Upper lobe of left lung (tissue), 6 donors: ENCODE measurements at regions not wholly inside any gene's neighbourhood (a gene's known extent, or its start where the extent isn't known, plus 50 kb on each side); places are given as distances from the start of the nearest gene placed in this dataset.

ENCODE experiments used
- ATAC-seq, 2 donors: fragments of 200-7000 bp; cut with Tn5 transposase; one replicate each; pipeline ENCODE4 v1.9.1; 2022; ENCODE audit warnings: mild to moderate bottlenecking in 2 of 2, moderate library complexity in 2 of 2; ENCODE audit not compliant: low FRiP score in 2 of 2
- DNase-seq, 2 donors: peaks; one replicate each; pipeline ENCODE4 v3.0.0-alpha.2; 2019 to 2020
- H3K27ac ChIP-seq, 4 donors: fragments of 200-600 bp; sonication (generic); one replicate each; pipeline ENCODE4 v1.5.1; 2016 to 2019
- H3K27me3 ChIP-seq, 4 donors: fragments of 200-600 bp; sonication (generic); one replicate each; pipeline ENCODE4 v1.5.1; 2017 to 2019
- H3K36me3 ChIP-seq, 4 donors: fragments of 200-600 bp; sonication (generic); one replicate each; pipeline ENCODE4 v1.5.1; 2016 to 2019
- H3K4me1 ChIP-seq, 4 donors: fragments of 200-600 bp; sonication (generic); one replicate each; pipeline ENCODE4 v1.5.1; 2018 to 2019
- H3K4me3 ChIP-seq, 4 donors: fragments of 200-600 bp; sonication (generic); one replicate each; pipeline ENCODE4 v1.5.1; 2017 to 2019; ENCODE audit warnings: mild to moderate bottlenecking in 2 of 4, moderate library complexity in 1 of 4
- H3K9me3 ChIP-seq, 4 donors: fragments of 200-600 bp; sonication (generic); one replicate each; pipeline ENCODE4 v1.5.1; 2018 to 2019
- EP300 ChIP-seq, 4 donors: sonication (generic); formaldehyde crosslinking; IDR thresholded peaks; one replicate each; pipeline ENCODE4 v1.5.1; 2017; ENCODE audit warnings: antibody characterized with exemption in 4 of 4, control low read depth in 2 of 4
- POLR2A ChIP-seq, 4 donors: fragments of 450-650 bp; IDR thresholded peaks; one replicate each; pipeline ENCODE4 v1.5.1; 2016 to 2017; ENCODE audit warnings: antibody characterized with exemption in 4 of 4, mild to moderate bottlenecking in 2 of 4
- POLR2AphosphoS5 ChIP-seq, 2 donors: sonication (generic); formaldehyde crosslinking; IDR thresholded peaks; one replicate each; pipeline ENCODE4 v1.5.1; 2017; ENCODE audit warnings: antibody characterized with exemption in 2 of 2
- WGBS, 2 donors: methylation state at CpG; one replicate each; pipeline ENCODE4 v1.1.5; 2017 to 2018; 5-methylcytosine and 5-hydroxymethylcytosine counted together
- TF ChIP-seq, protein P1 (sequence below), 6 experiments: fragments of 450-650 bp in 4 of 6; fragments of 200-600 bp in 2 of 6; sonication (generic) in 2 of 6; IDR thresholded peaks; one replicate each; pipeline ENCODE4 v1.5.1; 2016 to 2019; ENCODE audit warnings: antibody characterized with exemption in 6 of 6
- donor health status: DM: no; HTN: no; CAD: no; lungs with moderate emphysema.
- donor health status: DM: no; HTN: yes; CAD: no; lungs with severe emphysema.

DNA sequence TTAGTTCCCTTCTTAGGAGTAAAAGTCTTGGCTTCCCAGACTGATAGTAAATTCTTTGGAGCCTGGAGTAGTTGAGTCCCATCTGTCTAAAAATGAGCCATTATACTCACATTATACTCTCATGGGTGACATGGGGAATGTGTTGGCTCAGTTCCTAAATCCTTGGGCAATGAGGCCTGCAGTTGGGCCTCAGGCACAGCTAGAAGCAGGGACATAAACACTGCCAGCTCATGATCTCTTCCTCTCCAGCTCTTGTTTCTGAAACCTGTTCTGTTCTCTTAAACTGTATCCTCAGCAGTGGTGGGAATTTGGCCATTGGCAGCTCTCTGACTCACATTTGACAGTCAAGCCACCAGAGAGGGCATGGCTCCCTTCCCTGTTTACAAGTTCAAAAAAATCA lies 212.5 kb downstream of the SPATA18 start:
- DNase-seq (no peak), ATAC-seq (no peak)
- Histone ChIP-seq H3K27me3 (no peaks in the 10 kb centered on the region), H3K4me3 (no peak overlapping the region), H3K27ac (no peak overlapping the region), H3K4me1 (peaks cover 0 to 5% (median 2%) of the 10 kb centered on the region in 4 donors), H3K36me3 (no peaks in the 10 kb centered on the region), H3K9me3 (no peaks in the 10 kb centered on the region)
- TF ChIP-seq POLR2A (IDR thresholded peaks at IDR 0.05) (no peak), EP300 (IDR thresholded peaks at IDR 0.05) (no peak), POLR2AphosphoS5 (IDR thresholded peaks at IDR 0.05) (no peak)
- TF ChIP-seq, protein P1, sequence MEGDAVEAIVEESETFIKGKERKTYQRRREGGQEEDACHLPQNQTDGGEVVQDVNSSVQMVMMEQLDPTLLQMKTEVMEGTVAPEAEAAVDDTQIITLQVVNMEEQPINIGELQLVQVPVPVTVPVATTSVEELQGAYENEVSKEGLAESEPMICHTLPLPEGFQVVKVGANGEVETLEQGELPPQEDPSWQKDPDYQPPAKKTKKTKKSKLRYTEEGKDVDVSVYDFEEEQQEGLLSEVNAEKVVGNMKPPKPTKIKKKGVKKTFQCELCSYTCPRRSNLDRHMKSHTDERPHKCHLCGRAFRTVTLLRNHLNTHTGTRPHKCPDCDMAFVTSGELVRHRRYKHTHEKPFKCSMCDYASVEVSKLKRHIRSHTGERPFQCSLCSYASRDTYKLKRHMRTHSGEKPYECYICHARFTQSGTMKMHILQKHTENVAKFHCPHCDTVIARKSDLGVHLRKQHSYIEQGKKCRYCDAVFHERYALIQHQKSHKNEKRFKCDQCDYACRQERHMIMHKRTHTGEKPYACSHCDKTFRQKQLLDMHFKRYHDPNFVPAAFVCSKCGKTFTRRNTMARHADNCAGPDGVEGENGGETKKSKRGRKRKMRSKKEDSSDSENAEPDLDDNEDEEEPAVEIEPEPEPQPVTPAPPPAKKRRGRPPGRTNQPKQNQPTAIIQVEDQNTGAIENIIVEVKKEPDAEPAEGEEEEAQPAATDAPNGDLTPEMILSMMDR (IDR thresholded peaks at IDR 0.05), result no peak

DNA sequence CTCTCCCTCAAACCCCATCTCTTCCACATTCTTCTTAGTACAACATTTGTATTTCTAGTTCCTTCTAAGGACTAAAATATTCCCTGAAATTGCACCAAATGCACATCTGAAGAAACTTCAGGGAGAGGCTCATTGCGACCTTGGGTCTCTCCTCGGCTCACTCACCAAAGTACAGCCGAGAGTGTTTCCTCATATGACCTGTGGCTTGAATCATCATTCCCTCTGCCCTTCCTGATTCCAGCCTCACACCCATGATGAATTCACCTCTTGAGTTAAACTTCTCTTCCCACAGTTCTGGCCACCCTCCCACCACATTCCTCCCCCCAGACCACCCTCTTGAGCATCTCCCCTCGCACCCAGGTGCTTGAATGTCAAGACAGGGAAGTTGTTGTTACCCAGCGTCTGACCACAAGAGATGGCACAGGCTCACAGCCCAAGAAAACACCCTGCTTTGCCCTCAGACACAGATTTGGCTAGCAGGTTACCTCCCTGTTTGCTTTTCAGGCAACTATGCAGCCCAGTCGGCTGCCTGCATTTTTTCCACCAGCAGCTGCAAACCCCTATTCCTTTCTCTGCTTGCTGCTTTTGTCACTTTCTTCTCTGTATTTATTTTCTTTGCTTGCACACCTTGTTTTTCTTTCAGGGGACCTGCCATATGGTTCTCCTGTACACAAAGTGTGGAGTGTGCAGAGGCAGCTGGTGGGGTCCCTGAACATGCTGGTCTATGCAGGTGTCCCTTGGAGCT lies 214.8 kb downstream of the SPATA18 start:
- ATAC-seq, result no peak
- no peak for DNase-seq
- TF ChIP-seq POLR2AphosphoS5 (IDR thresholded peaks at IDR 0.05), result no peak
- TF ChIP-seq, protein P1 (IDR thresholded peaks at IDR 0.05), result no peak
- TF ChIP-seq EP300 (IDR thresholded peaks at IDR 0.05), result no peak
- no peak for TF ChIP-seq POLR2A (IDR thresholded peaks at IDR 0.05)
- 57 to 60% methylated on average over 6 of the region's 6 CpGs for WGBS, 2 donors
- no peaks in the 10 kb centered on the region for H3K36me3 ChIP-seq
- H3K4me3 ChIP-seq, result no peak overlapping the region
- H3K4me1 ChIP-seq, result peaks cover 0 to 5% (median 2%) of the 10 kb centered on the region in 4 donors
- no peaks in the 10 kb centered on the region for H3K9me3 ChIP-seq
- no peaks in the 10 kb centered on the region for H3K27me3 ChIP-seq
- H3K27ac ChIP-seq, result no peak overlapping the region

DNA sequence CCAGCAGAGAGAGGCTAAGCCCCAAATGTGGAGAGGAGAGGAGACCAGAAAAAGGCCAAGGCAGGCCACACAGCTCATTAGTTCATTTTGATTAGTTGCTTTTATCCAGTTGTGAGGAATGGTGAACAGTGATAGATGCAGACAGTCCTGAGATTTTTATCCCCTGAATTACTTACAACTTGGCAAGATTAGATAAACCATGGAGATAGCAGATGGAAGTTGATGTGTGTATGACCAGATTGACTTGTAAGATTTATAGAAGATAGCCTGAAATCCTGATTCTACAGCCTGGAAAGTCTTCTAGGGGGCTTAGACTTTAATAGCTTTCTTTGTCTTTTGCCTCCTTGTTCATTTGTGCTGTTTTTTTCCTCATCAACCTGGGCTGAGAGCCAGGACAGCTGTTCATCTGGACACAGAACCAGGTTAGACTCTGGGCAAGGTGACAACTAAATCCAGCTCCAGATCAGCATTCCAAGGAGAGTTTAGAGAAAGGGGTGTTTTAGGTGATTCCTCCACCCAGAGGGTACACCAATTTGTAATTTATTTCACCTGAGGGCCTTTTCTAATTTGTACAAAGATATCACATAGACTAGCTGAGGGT lies 215.5 kb downstream of the SPATA18 start:
- no peak overlapping the region for H3K4me3 ChIP-seq
- peaks cover 0 to 5% (median 2%) of the 10 kb centered on the region in 4 donors for H3K4me1 ChIP-seq
- DNase-seq, result no peak
- H3K27me3 ChIP-seq, result no peaks in the 10 kb centered on the region
- no peaks in the 10 kb centered on the region for H3K36me3 ChIP-seq
- H3K9me3 ChIP-seq, result no peaks in the 10 kb centered on the region
- TF ChIP-seq, protein P1 (IDR thresholded peaks at IDR 0.05), result no peak
- TF ChIP-seq EP300 (IDR thresholded peaks at IDR 0.05) (no peak), POLR2A (IDR thresholded peaks at IDR 0.05) (no peak), POLR2AphosphoS5 (IDR thresholded peaks at IDR 0.05) (no peak)
- H3K27ac ChIP-seq, result no peak overlapping the region
- ATAC-seq, result no peak

- H3K27me3 ChIP-seq, result no peaks in the 10 kb centered on the region
- H3K27ac ChIP-seq, result no peak overlapping the region
- DNase-seq (no peak), ATAC-seq (no peak)
- H3K9me3 ChIP-seq, result no peaks in the 10 kb centered on the region
- H3K4me3 ChIP-seq, result no peak overlapping the region
- peaks cover 0 to 5% (median 2%) of the 10 kb centered on the region in 4 donors for H3K4me1 ChIP-seq
- H3K36me3 ChIP-seq, result no peaks in the 10 kb centered on the region
- TF ChIP-seq POLR2AphosphoS5 (IDR thresholded peaks at IDR 0.05) (no peak), POLR2A (IDR thresholded peaks at IDR 0.05) (no peak), EP300 (IDR thresholded peaks at IDR 0.05) (no peak)
- TF ChIP-seq, protein P1 (IDR thresholded peaks at IDR 0.05), result no peak
These were observed 218.7 kb downstream of the SPATA18 start for GRCh38 chr4:52269761-52270160.

GRCh38 chr4:52273885-52274284 lies 222.8 kb downstream of the SPATA18 start:
- peaks cover 0 to 8% (median 3%) of the 10 kb centered on the region in 4 donors for H3K9me3 ChIP-seq
- H3K4me3 ChIP-seq, result no peak overlapping the region
- no peaks in the 10 kb centered on the region for H3K4me1 ChIP-seq
- no peak overlapping the region for H3K27ac ChIP-seq
- no peaks in the 10 kb centered on the region for H3K36me3 ChIP-seq
- no peak for TF ChIP-seq EP300 (IDR thresholded peaks at IDR 0.05)
- no peak for TF ChIP-seq POLR2A (IDR thresholded peaks at IDR 0.05)
- TF ChIP-seq POLR2AphosphoS5 (IDR thresholded peaks at IDR 0.05), result no peak
- TF ChIP-seq, protein P1 (IDR thresholded peaks at IDR 0.05), result no peak
- no peaks in the 10 kb centered on the region for H3K27me3 ChIP-seq
- DNase-seq (peak in 1 of 2 donors; percentile 54), ATAC-seq (no peak)
